Brain microvascular endothelial cell (primary cell): ENCODE measurements at regions not wholly inside any gene's neighbourhood (a gene's known extent, or its start where the extent isn't known, plus 50 kb on each side); places are given as distances from the start of the nearest gene placed in this dataset.
A peak's percentile ranks its signal among the peaks of the same experiment; 100 is the strongest.

Experiments
- DNase-seq: peaks from one replicate; pipeline ENCODE4 v3.0.0-alpha.2; 2020
- H3K27ac ChIP-seq: fragments of 250-450 bp; sonication (Bioruptor Pico); 2 replicates; pipeline ENCODE4 v1.5.1; 2020; ENCODE audit warnings: mild to moderate bottlenecking, moderate library complexity
- H3K27me3 ChIP-seq: fragments of 250-450 bp; sonication (Bioruptor Pico); replicated peaks from 2 replicates; pipeline ENCODE4 v1.5.1; 2020; ENCODE audit warnings: mild to moderate bottlenecking
- H3K36me3 ChIP-seq: fragments of 250-450 bp; sonication (Bioruptor Pico); replicated peaks from 2 replicates; pipeline ENCODE4 v1.5.1; 2020; ENCODE audit warnings: mild to moderate bottlenecking
- H3K4me3 ChIP-seq: 2 replicates; pipeline ENCODE4 v1.5.1; 2011; ENCODE audit warnings: low read depth, mild to moderate bottlenecking, control low read depth, low read length, moderate library complexity
- in situ Hi-C: cut with HindIII; loops from 2 replicates; pipeline ENCODE4 v1.10.0; 2017; ENCODE audit warnings: low sequenced_read_pairs, low pct_ligation_motif_present
- TF ChIP-seq, protein P1 (sequence below): IDR thresholded peaks from 2 replicates; pipeline ENCODE4 v1.5.1; 2011; ENCODE audit warnings: low read depth, mild to moderate bottlenecking, moderate library complexity, low read length, control low read depth, inconsistent platforms; ENCODE audit errors: missing control alignments

DNA sequence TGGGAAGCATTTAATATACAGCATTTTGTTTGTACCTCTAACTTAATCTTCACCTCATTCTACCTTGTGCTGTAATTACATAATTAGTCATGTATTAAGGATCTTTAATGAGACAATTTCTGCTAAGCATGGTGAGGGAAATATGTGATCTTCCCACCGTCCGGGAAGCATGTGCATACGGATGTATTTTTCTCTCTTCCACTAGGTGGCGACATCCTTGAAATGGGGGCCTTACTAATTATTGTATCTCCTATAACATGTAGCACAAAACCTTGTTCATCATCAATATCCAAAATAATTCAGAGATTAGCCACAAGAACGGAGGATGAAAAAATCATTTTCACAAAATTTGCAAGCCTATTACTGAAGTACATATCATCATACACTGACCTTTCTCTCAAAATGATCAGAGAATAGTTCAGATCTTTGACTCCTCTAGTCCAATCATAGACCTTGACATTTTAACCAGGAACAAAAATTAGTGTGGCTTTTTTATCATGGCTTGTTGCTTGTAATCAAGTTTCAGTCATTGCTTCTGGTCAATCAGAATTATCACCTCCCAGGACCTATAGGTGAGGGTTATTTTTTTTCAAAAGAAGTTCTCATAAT is 148.9 kb upstream of the GBE1 start:
- peak; percentile 8 for DNase-seq
- TF ChIP-seq, protein P1, sequence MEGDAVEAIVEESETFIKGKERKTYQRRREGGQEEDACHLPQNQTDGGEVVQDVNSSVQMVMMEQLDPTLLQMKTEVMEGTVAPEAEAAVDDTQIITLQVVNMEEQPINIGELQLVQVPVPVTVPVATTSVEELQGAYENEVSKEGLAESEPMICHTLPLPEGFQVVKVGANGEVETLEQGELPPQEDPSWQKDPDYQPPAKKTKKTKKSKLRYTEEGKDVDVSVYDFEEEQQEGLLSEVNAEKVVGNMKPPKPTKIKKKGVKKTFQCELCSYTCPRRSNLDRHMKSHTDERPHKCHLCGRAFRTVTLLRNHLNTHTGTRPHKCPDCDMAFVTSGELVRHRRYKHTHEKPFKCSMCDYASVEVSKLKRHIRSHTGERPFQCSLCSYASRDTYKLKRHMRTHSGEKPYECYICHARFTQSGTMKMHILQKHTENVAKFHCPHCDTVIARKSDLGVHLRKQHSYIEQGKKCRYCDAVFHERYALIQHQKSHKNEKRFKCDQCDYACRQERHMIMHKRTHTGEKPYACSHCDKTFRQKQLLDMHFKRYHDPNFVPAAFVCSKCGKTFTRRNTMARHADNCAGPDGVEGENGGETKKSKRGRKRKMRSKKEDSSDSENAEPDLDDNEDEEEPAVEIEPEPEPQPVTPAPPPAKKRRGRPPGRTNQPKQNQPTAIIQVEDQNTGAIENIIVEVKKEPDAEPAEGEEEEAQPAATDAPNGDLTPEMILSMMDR, result peak; percentile 83
- no peaks in the 10 kb centered on the region for H3K27me3 ChIP-seq
- H3K27ac ChIP-seq, result no peak overlapping the region
- in situ Hi-C loops, result no loop called here
- no peak overlapping the region for H3K4me3 ChIP-seq
- no peaks in the 10 kb centered on the region for H3K36me3 ChIP-seq

- in situ Hi-C loops, result no loop called here
- H3K36me3 ChIP-seq, result no peaks in the 10 kb centered on the region
- no peak overlapping the region for H3K4me3 ChIP-seq
- no peak for DNase-seq
- H3K27me3 ChIP-seq, result no peaks in the 10 kb centered on the region
- TF ChIP-seq, protein P1, result no peak
- H3K27ac ChIP-seq, result no peak overlapping the region
Measured at GRCh38 chr3:81909796-81910195, 148.4 kb upstream of the GBE1 start.

DNA sequence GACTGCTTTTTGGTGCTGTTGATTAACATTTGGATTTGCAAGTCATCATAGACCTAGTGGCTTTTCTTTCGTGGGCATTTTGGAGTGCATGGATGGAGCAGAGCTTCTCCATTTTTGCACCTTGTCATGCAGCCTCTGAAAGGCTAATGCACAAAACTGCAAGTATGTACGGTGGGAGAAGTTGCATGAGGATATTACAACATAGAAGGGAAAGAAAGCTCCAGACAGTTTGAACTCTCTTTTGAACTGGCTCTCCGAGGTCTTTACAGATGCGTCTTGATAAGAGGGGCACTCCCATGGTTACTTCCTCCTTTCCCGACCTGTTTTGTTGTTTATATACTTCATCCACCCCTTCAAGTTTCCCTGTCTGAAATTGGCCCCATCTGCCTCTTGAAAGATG is 147.1 kb upstream of the GBE1 start:
- Histone ChIP-seq H3K27me3 (no peaks in the 10 kb centered on the region), H3K27ac (no peak overlapping the region), H3K36me3 (no peaks in the 10 kb centered on the region), H3K4me3 (no peak overlapping the region)
- TF ChIP-seq, protein P1, result no peak
- DNase-seq, result no peak
- in situ Hi-C loops, result no loop called here

DNA sequence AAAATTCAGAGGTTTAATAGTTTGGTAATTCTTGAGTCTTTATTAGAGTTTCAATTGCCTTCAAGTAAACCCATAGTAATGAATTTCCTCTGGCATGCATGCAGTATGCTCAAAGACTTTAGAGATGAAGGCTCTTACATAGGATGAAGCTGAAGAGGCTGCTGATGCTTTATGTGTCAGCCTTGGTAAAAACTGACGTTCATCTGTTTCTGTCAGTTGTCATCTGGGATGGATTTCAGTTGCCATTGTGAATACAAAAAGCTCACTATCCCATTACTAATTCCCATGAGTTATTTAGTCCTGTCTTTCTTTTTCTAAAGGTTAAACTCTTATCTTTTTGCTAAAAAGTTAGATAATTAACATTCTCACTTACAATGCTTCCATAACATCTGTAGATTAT is 136.9 kb upstream of the GBE1 start:
- H3K27me3 ChIP-seq, result no peaks in the 10 kb centered on the region
- in situ Hi-C loops, result no loop called here
- TF ChIP-seq, protein P1, result no peak
- H3K27ac ChIP-seq, result no peak overlapping the region
- H3K36me3 ChIP-seq, result no peaks in the 10 kb centered on the region
- H3K4me3 ChIP-seq, result no peak overlapping the region
- DNase-seq, result no peak

DNA sequence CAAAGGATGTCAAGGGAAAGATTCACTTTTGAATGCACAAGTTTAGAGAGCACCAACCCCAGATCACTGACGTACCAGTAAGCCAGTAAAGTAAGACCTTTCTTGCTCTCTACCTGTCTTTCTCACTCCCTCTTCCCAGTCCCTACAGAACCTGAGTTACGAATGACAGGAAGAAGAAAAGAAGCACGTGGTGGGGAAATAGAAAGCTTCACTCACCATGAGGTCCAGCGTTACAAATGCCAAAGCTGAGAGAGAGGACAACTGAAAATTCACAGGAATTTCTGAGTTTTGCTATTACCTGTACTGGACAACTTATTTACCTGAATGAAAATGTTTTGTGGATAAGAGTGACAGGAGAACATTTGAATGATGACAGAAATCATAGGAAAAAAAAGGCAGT is 133.2 kb upstream of the GBE1 start:
- Histone ChIP-seq H3K4me3 (no peak overlapping the region), H3K27me3 (no peaks in the 10 kb centered on the region), H3K36me3 (no peaks in the 10 kb centered on the region), H3K27ac (no peak overlapping the region)
- in situ Hi-C loops, result no loop called here
- no peak for DNase-seq
- TF ChIP-seq, protein P1, result no peak
